Embryonic facial prominence (tissue), 1 donor: ENCODE measurements at regions not wholly inside any gene's neighbourhood (a gene's known extent, or its start where the extent isn't known, plus 50 kb on each side); places are given as distances from the start of the nearest gene placed in this dataset.
"Not testable (repeated sequence)": the region's sequence is repeated elsewhere in the genome, so short reads cannot be mapped to it uniquely, and the experiment has no call there.

Source experiments
- DNase-seq: peaks from one replicate; pipeline ENCODE4 v3.0.0-alpha.2; 2016; ENCODE audit errors: extremely low spot score

- no peak for DNase-seq
Measured at GRCh38 chr5:117731446-117731845, 1156.8 kb upstream of the SEMA6A start.

GRCh38 chr5:117720784-117721183, 1146.2 kb upstream of the SEMA6A start:
- not testable (repeated sequence) for DNase-seq

GRCh38 chr5:117719413-117719812, 1144.8 kb upstream of the SEMA6A start:
- DNase-seq, result no peak

GRCh38 chr5:117713585-117714198, 1139.1 kb upstream of the SEMA6A start:
- DNase-seq, result no peak

- DNase-seq, result no peak
Measured at GRCh38 chr5:117701062-117701461, 1126.4 kb upstream of the SEMA6A start.

GRCh38 chr5:117692606-117693005, 1118.0 kb upstream of the SEMA6A start:
- no peak for DNase-seq

- no peak for DNase-seq
Measured at GRCh38 chr5:117691081-117691870, 1116.7 kb upstream of the SEMA6A start.

- DNase-seq, result no peak
Measured at GRCh38 chr5:117690612-117691011, 1116.0 kb upstream of the SEMA6A start.

- DNase-seq, result no peak
Measured at GRCh38 chr5:117686926-117687325, 1112.3 kb upstream of the SEMA6A start.

GRCh38 chr5:117682416-117682815, 1107.8 kb upstream of the SEMA6A start:
- DNase-seq, result no peak

- DNase-seq, result no peak
Measured at GRCh38 chr5:117681431-117682254, 1107.0 kb upstream of the SEMA6A start.

GRCh38 chr5:117680426-117680825, 1105.8 kb upstream of the SEMA6A start:
- DNase-seq, result no peak

- no peak for DNase-seq
Measured at GRCh38 chr5:117679046-117679445, 1104.4 kb upstream of the SEMA6A start.

GRCh38 chr5:117675646-117676045, 1101.0 kb upstream of the SEMA6A start:
- no peak for DNase-seq

- DNase-seq, result no peak
Measured at GRCh38 chr5:117671551-117671950, 1096.9 kb upstream of the SEMA6A start.

GRCh38 chr5:117667105-117667504, 1092.5 kb upstream of the SEMA6A start:
- no peak for DNase-seq

GRCh38 chr5:117665121-117665520, 1090.5 kb upstream of the SEMA6A start:
- DNase-seq, result no peak

GRCh38 chr5:117662361-117662760, 1087.7 kb upstream of the SEMA6A start:
- no peak for DNase-seq

GRCh38 chr5:117657541-117657940, 1082.9 kb upstream of the SEMA6A start:
- DNase-seq, result no peak

- no peak for DNase-seq
Measured at GRCh38 chr5:117652958-117653280, 1078.3 kb upstream of the SEMA6A start.

- DNase-seq, result no peak
Measured at GRCh38 chr5:117652036-117652957, 1077.7 kb upstream of the SEMA6A start.

GRCh38 chr5:117649821-117650220, 1075.2 kb upstream of the SEMA6A start:
- DNase-seq, result no peak
